NCI-H1105 treated with DMSO at 0.1 percent for 48 hours (cell line): ENCODE measurements at regions not wholly inside any gene's neighbourhood (a gene's known extent, or its start where the extent isn't known, plus 50 kb on each side); places are given as distances from the start of the nearest gene placed in this dataset.
A peak's percentile ranks its signal among the peaks of the same experiment; 100 is the strongest.

ENCODE experiments used
- DNase-seq: peaks from one replicate; lab custom pipeline; 2025; lab: John Stamatoyannopoulos, UW

DNA sequence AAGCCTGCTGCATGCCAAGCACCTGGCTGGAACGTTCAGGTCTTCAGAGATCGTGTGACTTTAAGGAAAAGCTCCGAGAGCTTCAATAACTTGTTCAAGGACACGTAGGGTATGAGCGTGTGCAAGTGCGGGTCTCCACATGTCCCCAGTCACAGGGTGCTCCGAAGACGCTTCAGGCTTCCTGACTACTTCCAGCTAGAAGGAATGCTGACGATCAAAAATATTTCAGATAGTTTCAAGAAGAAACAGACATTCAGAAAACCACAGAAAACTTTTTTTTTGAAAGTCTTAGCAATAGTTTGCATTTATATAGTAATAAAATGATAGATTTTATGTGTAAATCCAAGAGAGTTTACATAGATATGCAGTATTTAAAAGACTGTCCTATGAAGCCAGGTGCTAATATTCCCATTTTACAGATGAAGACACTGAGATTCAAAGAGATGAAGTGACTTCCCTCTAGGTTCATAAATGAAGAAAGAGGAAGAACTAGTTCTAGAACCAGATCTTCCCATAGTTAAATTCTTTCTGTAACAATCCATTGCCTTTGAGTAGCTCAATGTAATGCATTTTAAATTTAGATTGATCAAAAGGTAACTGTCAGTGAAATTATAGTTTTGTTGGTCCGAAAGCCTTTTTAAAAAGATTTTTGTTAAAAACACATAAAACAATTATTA is 247.6 kb downstream of the MYLK4 start:
- no peak for DNase-seq

- no peak for DNase-seq
Measured at GRCh38 chr6:2502096-2502997, 248.4 kb downstream of the MYLK4 start.

GRCh38 chr6:2497922-2498623 is 252.6 kb downstream of the MYLK4 start:
- DNase-seq: peak; percentile 70

- no peak for DNase-seq
Measured at GRCh38 chr6:2496291-2496690, 250.9 kb upstream of the GMDS start.

- no peak for DNase-seq
Measured at GRCh38 chr6:2492686-2493523, 247.5 kb upstream of the GMDS start.

DNA sequence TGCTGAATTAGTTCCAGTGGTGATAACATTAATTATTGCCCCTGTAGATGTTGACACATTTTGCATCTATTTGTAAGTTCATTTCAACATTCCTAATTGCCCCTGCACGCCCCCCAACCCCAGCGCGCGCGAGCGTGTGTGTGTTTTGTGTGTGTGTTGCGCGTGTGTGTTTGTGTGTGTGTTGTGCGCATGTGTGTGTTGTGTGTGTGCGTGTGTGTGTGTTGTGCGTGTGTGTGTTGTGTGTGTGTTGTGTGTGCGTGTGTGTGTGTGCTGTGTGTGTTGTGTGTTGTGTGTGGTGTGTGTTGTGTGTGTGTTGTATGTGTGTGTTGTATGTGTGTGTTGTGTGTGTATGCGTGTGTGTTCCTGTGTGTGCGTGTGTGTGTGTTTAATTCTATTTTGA is 245.7 kb upstream of the GMDS start:
- no peak for DNase-seq

- no peak for DNase-seq
Measured at GRCh38 chr6:2488578-2488977, 243.2 kb upstream of the GMDS start.

- DNase-seq: peak; percentile 96
Measured at GRCh38 chr6:2485116-2485515, 239.7 kb upstream of the GMDS start.

DNA sequence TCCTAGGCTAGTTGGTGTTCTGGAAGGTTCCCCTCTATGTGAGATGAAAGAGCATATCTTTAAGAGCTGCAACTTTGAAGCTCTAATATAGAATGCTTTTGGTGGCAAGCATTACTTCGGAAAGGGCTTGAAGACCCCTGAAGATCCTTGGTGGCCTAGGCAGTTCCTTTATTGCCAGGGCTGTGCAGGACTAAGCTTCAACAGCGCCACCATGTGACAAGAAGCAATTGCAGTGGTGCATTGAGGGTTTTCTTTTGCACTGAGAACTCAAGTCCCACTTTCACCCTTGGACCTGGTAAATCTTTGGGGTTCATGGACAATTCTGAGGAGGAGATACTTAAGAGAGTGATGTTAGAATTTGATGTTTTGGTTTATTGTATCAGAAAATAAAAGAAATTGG is 237.4 kb upstream of the GMDS start:
- DNase-seq: no peak

GRCh38 chr6:2481307-2481706 is 235.9 kb upstream of the GMDS start:
- DNase-seq: no peak

DNA sequence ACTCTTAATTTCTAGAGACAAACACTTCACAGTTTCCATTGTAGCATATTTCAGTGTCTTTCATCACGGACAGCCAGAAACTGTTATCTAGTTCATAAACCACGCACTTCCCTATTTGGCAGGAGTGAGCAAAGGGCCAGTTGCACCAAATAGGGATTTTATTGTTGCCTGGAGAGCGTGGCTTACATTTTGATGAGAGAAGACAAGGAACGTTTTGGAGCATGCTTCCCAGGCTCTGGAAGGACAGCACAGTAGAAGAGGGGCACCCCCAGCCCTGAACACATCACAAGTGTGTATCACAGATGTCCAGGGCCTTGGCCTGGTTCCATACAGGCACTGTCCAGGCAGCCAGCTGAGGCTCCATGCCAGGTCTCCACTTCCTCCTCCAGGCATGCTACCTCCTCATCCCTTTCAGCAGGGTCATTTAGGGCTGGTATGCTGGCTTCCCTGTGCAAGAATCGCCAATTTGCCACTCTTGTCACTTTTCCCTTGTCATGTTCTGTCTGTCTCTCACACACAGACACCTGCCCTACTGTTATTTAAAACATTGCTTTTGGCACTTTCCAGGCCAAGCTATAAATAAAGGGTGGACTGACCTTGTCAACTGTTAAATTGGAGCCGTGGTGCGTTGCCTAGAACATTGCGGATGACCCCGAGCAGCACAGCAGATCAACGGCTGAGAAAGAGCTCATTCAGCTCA is 235.0 kb upstream of the GMDS start:
- DNase-seq: no peak

GRCh38 chr6:2478200-2478599 is 232.8 kb upstream of the GMDS start:
- DNase-seq: no peak

- no peak for DNase-seq
Measured at GRCh38 chr6:2477666-2478065, 232.3 kb upstream of the GMDS start.

GRCh38 chr6:2477250-2477649 is 231.8 kb upstream of the GMDS start:
- DNase-seq: no peak

DNA sequence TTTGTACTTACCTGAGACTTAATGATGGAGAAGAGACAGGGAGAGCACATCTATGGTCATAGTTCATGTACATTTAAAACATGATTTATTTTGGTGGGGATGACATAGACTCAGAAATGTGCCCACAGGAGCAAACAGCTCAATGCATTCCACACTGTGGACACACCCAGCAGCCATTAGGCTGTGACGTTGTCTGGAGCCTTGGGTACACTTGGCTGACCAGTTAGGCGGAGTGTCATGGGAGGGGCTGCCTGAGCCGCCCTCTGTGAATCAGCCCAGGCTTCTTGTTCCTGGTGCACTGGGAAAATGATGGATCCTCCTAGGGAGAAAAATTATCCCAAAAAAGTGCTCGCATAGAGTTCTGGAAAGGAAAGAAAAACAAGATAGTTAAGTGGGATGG is 231.0 kb upstream of the GMDS start:
- no peak for DNase-seq

GRCh38 chr6:2471472-2471871 is 226.1 kb upstream of the GMDS start:
- DNase-seq: peak; percentile 7

GRCh38 chr6:2469428-2469827 is 224.0 kb upstream of the GMDS start:
- no peak for DNase-seq

- no peak for DNase-seq
Measured at GRCh38 chr6:2468601-2468955, 223.2 kb upstream of the GMDS start.

DNA sequence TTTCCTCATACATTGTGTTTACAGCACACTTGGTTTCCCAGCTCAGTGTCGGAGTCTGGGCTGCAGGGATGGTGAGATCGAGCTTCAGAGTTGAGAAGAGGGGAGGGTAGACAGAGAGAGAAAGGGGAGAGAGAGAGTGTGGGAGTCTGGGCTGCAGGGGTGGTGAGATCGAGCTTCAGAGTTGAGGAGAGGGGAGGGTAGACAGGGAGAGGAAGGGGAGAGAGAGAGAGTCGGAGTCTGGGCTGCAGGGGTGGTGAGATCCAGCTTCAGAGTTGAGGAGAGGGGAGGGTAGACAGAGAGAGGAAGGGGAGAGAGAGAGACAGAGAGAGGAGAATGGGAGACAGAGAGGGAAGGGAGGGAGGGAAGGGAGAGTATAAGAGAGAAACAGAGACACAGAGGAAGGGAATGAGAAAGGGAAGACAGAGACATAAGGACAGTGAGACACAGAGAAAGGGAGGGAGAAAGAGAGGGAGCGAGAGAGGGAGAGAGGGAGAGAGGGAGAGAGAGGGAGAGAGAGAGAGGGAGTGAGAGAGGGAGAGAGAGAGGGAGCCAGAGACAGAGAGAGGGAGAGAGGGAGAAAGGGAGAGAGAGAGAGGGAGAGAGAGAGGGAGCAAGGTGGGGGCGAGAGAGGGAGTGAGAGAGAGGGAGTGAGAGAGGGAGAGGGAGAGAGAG is 222.7 kb upstream of the GMDS start:
- no peak for DNase-seq

DNA sequence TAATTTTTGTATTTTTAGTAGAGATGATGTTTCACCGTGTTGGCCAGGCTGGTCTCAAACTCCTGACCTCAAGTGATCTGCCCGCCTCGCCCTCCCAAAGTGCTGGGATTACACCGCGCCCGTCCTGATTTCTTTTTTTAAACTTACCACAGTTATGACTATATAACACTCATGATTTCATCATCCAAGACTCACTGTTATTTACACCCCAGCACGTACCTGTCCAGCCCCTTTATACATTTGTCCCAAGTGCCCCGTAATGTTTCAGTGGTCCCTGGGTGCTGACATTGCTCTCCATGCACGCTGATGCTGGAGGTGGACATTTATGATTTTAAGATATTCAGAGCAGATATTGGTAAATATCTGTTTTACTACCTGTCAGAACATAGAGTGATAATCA is 219.9 kb upstream of the GMDS start:
- no peak for DNase-seq

DNA sequence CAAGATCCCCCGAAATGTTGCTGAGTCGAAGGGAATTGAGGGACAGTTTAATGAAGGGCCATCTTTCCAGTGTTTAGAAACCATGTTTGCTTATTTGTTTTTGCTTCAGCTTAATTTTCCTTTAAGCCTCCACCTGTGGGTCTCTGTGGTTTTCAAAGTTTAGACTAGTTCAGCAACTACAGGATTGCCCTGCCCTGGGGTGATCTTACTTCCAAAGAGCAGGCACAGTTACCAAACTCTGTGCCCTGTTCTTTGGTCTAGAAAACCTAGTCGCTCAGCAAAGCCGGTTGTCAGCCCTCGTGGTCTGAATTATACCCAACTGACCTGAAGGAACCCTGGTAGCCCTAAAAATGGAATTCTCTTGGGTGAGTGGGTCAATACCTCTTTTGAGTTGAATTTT is 219.2 kb upstream of the GMDS start:
- DNase-seq: no peak
